ENCODE measurements at regions not wholly inside any gene's neighbourhood (a gene's known extent, or its start where the extent isn't known, plus 50 kb on each side); places are given as distances from the start of the nearest gene placed in this dataset.
"Not testable (repeated sequence)": the region's sequence is repeated elsewhere in the genome, so short reads cannot be mapped to it uniquely, and the experiment has no call there.

DNA sequence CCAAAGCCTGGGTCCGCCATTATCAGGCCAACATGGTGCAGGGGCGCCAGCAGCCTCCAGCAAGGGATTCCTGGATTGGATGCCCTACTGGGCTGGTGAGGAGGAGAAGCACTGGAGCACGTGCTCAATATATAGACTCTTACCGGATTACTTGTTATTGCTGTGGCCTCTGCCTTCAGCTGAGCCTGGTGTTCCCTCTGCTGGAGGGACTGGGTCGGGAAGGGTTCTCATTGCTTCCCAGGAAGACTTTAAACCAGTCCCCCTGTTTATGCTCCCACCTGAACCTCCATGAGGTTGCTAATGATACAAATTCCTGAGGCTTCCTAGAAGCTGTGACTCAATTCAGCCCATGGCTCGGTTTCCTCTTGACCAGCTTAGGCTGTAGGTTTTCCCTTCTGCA is 186.7 kb upstream of the ARID1B start:
- TF ChIP-seq, protein P1, sequence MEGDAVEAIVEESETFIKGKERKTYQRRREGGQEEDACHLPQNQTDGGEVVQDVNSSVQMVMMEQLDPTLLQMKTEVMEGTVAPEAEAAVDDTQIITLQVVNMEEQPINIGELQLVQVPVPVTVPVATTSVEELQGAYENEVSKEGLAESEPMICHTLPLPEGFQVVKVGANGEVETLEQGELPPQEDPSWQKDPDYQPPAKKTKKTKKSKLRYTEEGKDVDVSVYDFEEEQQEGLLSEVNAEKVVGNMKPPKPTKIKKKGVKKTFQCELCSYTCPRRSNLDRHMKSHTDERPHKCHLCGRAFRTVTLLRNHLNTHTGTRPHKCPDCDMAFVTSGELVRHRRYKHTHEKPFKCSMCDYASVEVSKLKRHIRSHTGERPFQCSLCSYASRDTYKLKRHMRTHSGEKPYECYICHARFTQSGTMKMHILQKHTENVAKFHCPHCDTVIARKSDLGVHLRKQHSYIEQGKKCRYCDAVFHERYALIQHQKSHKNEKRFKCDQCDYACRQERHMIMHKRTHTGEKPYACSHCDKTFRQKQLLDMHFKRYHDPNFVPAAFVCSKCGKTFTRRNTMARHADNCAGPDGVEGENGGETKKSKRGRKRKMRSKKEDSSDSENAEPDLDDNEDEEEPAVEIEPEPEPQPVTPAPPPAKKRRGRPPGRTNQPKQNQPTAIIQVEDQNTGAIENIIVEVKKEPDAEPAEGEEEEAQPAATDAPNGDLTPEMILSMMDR (conservative IDR thresholded peaks at IDR 0.05): no peak
- Mint-ChIP-seq H3K4me3 (no peak overlapping the region), H3K27ac (ENCODE audit: unreplicated experiment) (no peak overlapping the region)

DNA sequence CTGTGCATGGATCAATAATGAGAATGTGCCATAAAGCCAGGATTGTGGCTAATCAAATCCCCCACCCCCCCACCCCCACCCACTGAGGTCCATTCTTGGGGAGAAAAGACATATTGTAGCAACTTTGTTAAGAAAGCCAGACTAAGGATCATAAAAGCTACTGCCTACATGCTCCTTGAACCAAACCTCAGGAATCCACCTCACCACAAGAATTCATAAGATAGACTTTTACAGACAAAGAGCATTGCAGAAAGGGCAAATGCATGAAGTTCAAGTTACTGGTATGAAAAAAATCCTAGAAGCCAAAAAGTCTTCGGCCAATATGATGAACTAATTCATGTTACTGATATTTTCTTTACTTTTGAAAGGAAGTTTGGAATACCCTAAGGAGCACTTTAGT is 187.9 kb upstream of the ARID1B start:
- Mint-ChIP-seq H3K4me3 (no peak overlapping the region), H3K4me1 (no peaks in the 10 kb centered on the region), H3K9me3 (peaks cover 6% of the 10 kb centered on the region), H3K36me3 (ENCODE audit: low read depth) (no peaks in the 10 kb centered on the region), H3K27me3 (ENCODE audit: low read depth) (peaks cover 3% of the 10 kb centered on the region), H3K27ac (ENCODE audit: unreplicated experiment) (no peak overlapping the region)
- no peak for DNase-seq (ENCODE audit: low read depth, low spot score)
- TF ChIP-seq, protein P1 (conservative IDR thresholded peaks at IDR 0.05): no peak

More for the DNA sequence above, 186.7 kb upstream of the ARID1B start:
- DNase-seq (ENCODE audit: low read depth, low spot score): no peak
- H3K9me3 Mint-ChIP-seq: peaks cover 6% of the 10 kb centered on the region
- H3K27me3 Mint-ChIP-seq (ENCODE audit: low read depth): peaks cover 3% of the 10 kb centered on the region
- no peaks in the 10 kb centered on the region for H3K4me1 Mint-ChIP-seq
- H3K36me3 Mint-ChIP-seq (ENCODE audit: low read depth): no peaks in the 10 kb centered on the region

- H3K4me3 Mint-ChIP-seq: no peak overlapping the region
- peaks cover 6% of the 10 kb centered on the region for H3K9me3 Mint-ChIP-seq
- H3K4me1 Mint-ChIP-seq: no peaks in the 10 kb centered on the region
- H3K36me3 Mint-ChIP-seq (ENCODE audit: low read depth): no peaks in the 10 kb centered on the region
- H3K27me3 Mint-ChIP-seq (ENCODE audit: low read depth): peaks cover 3% of the 10 kb centered on the region
- H3K27ac Mint-ChIP-seq (ENCODE audit: unreplicated experiment): no peak overlapping the region
- no peak for DNase-seq (ENCODE audit: low read depth, low spot score)
- TF ChIP-seq, protein P1 (conservative IDR thresholded peaks at IDR 0.05): no peak
Measured at GRCh38 chr6:156587751-156588301, 189.4 kb upstream of the ARID1B start.

DNA sequence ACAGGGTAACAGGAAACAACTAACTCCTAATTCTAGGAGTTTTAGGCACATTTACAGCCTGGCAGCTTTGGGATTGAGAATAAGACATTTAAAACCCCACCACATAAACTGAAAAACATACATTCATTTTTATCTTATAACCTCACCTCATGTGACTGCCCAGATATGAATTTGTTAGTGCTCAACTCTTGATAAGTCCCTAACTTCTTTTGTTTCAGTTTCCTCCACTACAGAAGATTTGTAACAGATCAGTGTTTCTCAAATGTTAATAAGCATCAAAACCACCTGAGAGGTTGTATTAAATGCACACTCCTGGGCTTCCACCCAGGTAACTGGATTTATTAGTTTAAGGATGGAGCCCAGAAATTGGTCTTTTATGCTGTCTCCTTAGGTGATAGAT is 190.1 kb upstream of the ARID1B start:
- Mint-ChIP-seq H3K4me1 (no peaks in the 10 kb centered on the region), H3K27me3 (ENCODE audit: low read depth) (no peaks in the 10 kb centered on the region), H3K4me3 (no peak overlapping the region), H3K27ac (ENCODE audit: unreplicated experiment) (no peak overlapping the region), H3K36me3 (ENCODE audit: low read depth) (no peaks in the 10 kb centered on the region), H3K9me3 (peaks cover 2% of the 10 kb centered on the region)
- TF ChIP-seq, protein P1 (conservative IDR thresholded peaks at IDR 0.05): no peak
- DNase-seq (ENCODE audit: low read depth, low spot score): no peak

GRCh38 chr6:156585859-156586258 is 191.3 kb upstream of the ARID1B start:
- TF ChIP-seq, protein P1 (conservative IDR thresholded peaks at IDR 0.05): no peak
- H3K4me1 Mint-ChIP-seq: no peaks in the 10 kb centered on the region
- H3K36me3 Mint-ChIP-seq (ENCODE audit: low read depth): no peaks in the 10 kb centered on the region
- no peaks in the 10 kb centered on the region for H3K27me3 Mint-ChIP-seq (ENCODE audit: low read depth)
- H3K4me3 Mint-ChIP-seq: no peak overlapping the region
- H3K27ac Mint-ChIP-seq (ENCODE audit: unreplicated experiment): no peak overlapping the region
- DNase-seq (ENCODE audit: low read depth, low spot score): no peak
- peaks cover 2% of the 10 kb centered on the region for H3K9me3 Mint-ChIP-seq

DNA sequence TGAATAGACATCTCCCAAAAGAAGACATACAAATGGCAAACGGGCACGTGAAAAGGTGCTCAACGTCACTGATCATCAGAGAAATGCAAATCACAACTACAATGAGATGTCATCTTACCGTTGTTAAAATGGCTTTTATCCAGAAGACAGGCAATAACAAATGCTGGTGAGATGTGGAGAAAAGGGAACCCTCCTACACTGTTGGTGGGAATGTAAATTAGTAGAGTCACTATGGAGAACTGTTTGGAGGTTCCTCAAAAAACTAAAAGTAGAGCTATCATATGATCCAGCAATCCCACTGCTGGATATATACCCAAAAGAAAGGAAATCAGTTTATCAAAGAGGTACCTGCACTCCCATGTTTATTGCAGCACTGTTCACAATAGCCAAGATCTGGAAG is 193.1 kb upstream of the ARID1B start:
- not testable (repeated sequence) for DNase-seq (ENCODE audit: low read depth, low spot score); H3K36me3 Mint-ChIP-seq (ENCODE audit: low read depth); H3K27ac Mint-ChIP-seq (ENCODE audit: unreplicated experiment); H3K9me3 Mint-ChIP-seq; H3K4me3 Mint-ChIP-seq; H3K27me3 Mint-ChIP-seq (ENCODE audit: low read depth); H3K4me1 Mint-ChIP-seq
